Right cardiac atrium (tissue), 5 donors: ENCODE measurements at regions not wholly inside any gene's neighbourhood (a gene's known extent, or its start where the extent isn't known, plus 50 kb on each side); places are given as distances from the start of the nearest gene placed in this dataset.
"Not testable (repeated sequence)": the region's sequence is repeated elsewhere in the genome, so short reads cannot be mapped to it uniquely, and the experiment has no call there.

Experiments used
- ATAC-seq, 2 donors: fragments of 200-7000 bp; cut with Tn5 transposase; one replicate each; pipeline versions ENCODE4 v1.8.0 to v1.9.1; 2020; ENCODE audit warnings: moderate library complexity in 2 of 2, mild to moderate bottlenecking in 1 of 2
- DNase-seq, 3 donors: peaks; one replicate each; pipeline ENCODE4 v3.0.0-alpha.2; 2020
- H3K27ac ChIP-seq: one replicate; pipeline ENCODE4 v1.5.1; 2013; ENCODE audit warnings: mild to moderate bottlenecking, low read length, control low read depth, moderate library complexity
- H3K27me3 ChIP-seq: one replicate; pipeline ENCODE4 v1.6.1; 2013; ENCODE audit not compliant: control insufficient read depth, insufficient read depth
- H3K4me1 ChIP-seq: one replicate; pipeline ENCODE4 v1.6.1; 2013; ENCODE audit warnings: low read length; ENCODE audit not compliant: control insufficient read depth, insufficient read depth
- H3K4me3 ChIP-seq: one replicate; pipeline ENCODE4 v1.5.1; 2013; ENCODE audit warnings: low read length, control low read depth
- H3K9me3 ChIP-seq: one replicate; pipeline ENCODE4 v1.6.1; 2013; ENCODE audit warnings: low read length; ENCODE audit not compliant: control insufficient read depth
- WGBS: extraction: QIAGEN DNeasy Blood & Tissue Kit; methylation state at CpG from one replicate; pipeline ENCODE4 v1.1.7; 2013; 5-methylcytosine and 5-hydroxymethylcytosine counted together
- intact Hi-C, 4 donors: fragments of 100-400 bp; cut with DNase I; formaldehyde crosslinking; loops; one replicate each; pipeline versions ENCODE4 v1.11.0 to v1.14.0; 2022 to 2023
- donor health status: healthy with polysubstance abuse.
- donor health status: DM: no; HTN: yes; CAD: no.
- donor health status: DM: no; HTN: no; CAD: no.
- donor health status: DM: no; HTN: yes; CAD: no; lungs with severe emphysema.
- donor health status: DM: yes; HTN: yes; CAD: no.

DNA sequence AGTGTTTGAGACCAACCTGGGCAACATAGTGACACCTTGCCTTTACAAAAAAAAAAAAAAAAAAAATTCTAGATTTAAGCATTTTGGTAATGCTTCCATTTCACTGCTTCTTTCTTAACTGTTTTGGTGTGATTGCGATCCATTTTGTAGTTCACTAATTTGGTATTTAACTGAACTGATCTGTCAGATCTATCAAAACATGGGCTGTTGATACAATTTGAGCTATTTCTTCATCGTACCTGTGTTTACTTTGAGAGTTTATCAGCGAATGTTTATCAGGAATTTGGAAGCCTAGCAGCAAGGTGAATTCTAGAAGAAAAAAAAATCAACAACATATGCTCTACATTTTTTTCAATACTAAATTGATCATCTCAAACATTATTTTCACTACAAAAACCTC is 864.9 kb upstream of the WWC1 start:
- Histone ChIP-seq H3K9me3 (no peaks in the 10 kb centered on the region), H3K27me3 (no peaks in the 10 kb centered on the region), H3K27ac (no peak overlapping the region), H3K4me1 (no peaks in the 10 kb centered on the region), H3K4me3 (no peak overlapping the region)
- no peak for DNase-seq
- ATAC-seq, result no peak
- 73% methylated on average over 3 of the region's 3 CpGs for WGBS
- intact Hi-C loops, result no loop called here

DNA sequence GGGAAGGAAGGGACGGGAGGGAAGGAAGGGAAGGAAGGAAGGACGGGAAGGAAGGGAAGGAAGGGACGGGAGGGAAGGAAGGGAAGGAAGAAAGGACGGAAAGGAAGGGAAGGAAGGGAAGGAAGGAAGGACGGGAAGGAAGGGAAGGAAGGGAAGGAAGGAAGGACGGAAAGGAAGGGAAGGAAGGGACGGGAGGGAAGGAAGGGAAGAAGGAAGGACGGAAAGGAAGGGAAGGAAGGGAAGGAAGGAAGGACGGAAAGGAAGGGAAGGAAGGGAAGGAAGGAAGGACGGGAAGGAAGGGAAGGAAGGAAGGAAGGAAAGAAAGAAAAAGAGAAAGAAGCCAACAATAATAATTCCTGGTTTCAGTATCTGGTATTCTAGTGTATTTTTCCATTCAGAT is 863.8 kb upstream of the WWC1 start:
- DNase-seq, H3K27ac ChIP-seq, H3K4me1 ChIP-seq, H3K4me3 ChIP-seq, ATAC-seq, H3K27me3 ChIP-seq, intact Hi-C loops, H3K9me3 ChIP-seq: not testable (repeated sequence)
- 87% methylated on average over 10 of the region's 10 CpGs for WGBS

DNA sequence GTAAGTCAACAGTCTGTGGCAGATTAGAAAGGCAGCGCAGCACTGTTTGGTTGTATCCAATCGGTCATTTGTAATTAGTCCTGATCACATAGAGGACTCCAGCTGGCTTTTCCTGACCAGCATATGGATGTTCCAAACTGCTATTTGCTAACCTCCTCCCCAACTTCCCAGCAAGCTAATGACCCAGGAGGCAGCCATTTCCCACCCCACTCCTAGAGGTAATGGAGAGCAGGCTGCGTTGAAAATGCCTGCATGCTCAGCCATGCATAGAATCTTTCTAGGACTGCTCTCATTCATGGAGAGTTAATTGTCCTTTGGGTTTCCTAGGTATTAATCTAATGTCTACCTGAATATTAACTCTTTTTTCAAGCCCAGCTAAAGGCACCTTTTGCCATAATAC is 850.6 kb upstream of the WWC1 start:
- ATAC-seq (no peak), DNase-seq (no peak)
- Histone ChIP-seq H3K27me3 (no peaks in the 10 kb centered on the region), H3K9me3 (no peaks in the 10 kb centered on the region), H3K27ac (no peak overlapping the region), H3K4me3 (no peak overlapping the region), H3K4me1 (no peaks in the 10 kb centered on the region)
- intact Hi-C loops, result no loop called here
- 53% methylated on average over 3 of the region's 3 CpGs for WGBS

DNA sequence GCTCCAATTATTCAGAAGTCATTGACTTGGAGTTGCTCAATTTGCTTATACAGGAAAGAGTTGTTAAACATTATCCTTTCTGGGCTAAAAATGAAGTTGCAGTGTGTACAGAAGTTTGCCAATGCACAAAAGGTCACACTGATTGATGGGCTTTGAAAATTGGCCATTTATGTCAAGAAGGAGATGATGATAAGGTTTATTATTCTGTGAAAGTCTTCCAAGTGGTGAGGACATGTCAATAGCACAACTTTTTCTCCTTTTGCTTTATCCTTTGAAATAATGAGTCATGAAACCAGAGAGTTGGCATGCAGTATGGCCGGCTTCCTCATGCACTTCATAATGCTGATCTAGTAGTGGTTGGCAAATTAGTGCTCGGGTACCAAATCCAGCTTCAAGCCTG is 848.5 kb upstream of the WWC1 start:
- ATAC-seq (no peak), DNase-seq (no peak)
- WGBS, result 85% methylated on average over 2 of the region's 2 CpGs
- no peaks in the 10 kb centered on the region for H3K4me1 ChIP-seq
- no peak overlapping the region for H3K4me3 ChIP-seq
- no peaks in the 10 kb centered on the region for H3K9me3 ChIP-seq
- no peak overlapping the region for H3K27ac ChIP-seq
- intact Hi-C loops, result no loop called here
- H3K27me3 ChIP-seq, result no peaks in the 10 kb centered on the region

DNA sequence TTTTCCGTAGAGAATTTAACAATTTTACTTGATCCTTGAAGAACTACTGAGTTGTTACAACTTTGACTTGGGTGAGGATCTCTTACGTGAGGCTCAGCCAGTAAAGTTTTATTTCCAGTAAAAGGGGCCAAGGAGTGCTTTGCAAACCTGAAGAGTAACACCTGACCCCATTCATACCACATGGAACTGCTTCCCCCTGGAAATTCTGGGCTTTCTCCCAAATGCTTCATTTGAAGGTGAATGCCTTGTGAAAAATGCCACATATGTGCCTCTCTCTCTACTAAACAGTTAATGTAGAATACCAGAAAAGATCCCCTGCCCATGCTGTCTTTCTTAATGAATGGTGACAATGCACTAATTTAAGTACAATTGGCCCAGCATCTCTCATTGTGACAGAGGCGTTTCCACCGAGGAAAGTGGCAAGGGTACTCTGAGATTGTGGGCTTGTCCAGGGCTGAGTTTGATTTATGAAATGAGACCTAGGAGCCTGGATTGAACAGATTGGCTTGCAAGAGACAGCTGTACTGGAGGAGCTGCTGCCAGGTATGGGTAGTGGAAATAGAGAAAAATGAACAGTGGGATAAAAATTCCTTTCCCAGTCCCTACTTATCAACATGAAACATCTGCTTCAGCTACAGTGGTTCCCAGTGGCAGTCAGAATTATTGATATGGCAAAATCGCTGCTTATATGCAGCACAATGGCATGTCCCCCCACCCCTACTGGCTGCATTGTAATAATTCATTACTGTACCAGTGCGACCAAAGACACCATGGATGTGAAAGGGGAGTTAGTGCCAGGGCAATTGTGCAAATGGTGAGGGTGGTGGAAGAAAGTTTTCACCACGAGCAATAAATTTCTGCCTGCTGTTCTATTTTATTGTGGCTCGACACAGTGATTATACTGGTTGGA is 843.7 kb upstream of the WWC1 start:
- 72% methylated on average over 8 of the region's 8 CpGs for WGBS
- intact Hi-C loops, result no loop called here
- H3K4me1 ChIP-seq, result no peaks in the 10 kb centered on the region
- no peaks in the 10 kb centered on the region for H3K27me3 ChIP-seq
- no peak overlapping the region for H3K27ac ChIP-seq
- DNase-seq, result no peak
- ATAC-seq, result no peak
- no peaks in the 10 kb centered on the region for H3K9me3 ChIP-seq
- no peak overlapping the region for H3K4me3 ChIP-seq

DNA sequence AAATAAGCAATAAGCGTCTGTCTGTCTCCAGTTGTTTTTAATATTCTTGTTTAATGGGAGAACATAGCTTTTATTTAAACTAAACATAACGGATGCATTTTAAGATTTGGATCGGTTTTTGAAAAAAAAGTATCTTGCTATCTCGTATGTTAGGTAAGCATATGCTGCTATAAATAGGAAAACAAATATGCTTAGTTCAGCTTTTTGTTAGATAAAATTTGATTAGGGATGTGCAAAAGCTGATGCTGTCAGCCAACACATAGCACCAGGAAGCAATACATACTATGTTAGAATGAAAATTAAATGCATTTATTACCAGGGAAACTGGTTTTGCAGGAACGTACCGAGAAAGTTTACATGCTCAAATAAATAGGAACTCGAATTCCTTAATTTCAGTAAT is 843.1 kb upstream of the WWC1 start:
- Histone ChIP-seq H3K4me3 (no peak overlapping the region), H3K27me3 (no peaks in the 10 kb centered on the region), H3K4me1 (no peaks in the 10 kb centered on the region), H3K9me3 (no peaks in the 10 kb centered on the region), H3K27ac (no peak overlapping the region)
- ATAC-seq (no peak), DNase-seq (no peak)
- WGBS, result 60% methylated on average over 7 of the region's 7 CpGs
- intact Hi-C loops, result no loop called here

DNA sequence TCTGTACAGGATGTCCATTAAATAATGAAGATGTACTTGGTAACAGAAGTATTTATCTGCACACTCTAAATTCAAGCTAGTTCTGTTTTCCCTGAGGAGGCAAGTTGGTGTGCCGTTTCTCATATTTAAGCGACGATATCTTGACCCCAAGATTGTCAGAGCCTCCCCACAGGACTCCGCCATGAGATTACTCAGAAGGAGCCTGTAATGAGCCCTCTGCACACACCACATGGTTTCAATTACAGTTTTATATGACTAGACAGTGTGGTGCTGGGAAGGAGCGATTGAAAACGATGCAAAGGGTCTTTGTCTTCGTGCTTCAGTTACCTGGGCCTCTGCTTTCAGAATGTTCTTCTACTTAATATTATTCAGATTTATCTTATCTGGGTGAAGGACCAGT is 840.4 kb upstream of the WWC1 start:
- no peak for ATAC-seq
- Histone ChIP-seq H3K4me3 (no peak overlapping the region), H3K4me1 (no peaks in the 10 kb centered on the region), H3K27ac (no peak overlapping the region), H3K27me3 (no peaks in the 10 kb centered on the region), H3K9me3 (no peaks in the 10 kb centered on the region)
- WGBS, result 74% methylated on average over 7 of the region's 7 CpGs
- no peak for DNase-seq
- intact Hi-C loops, result no loop called here

DNA sequence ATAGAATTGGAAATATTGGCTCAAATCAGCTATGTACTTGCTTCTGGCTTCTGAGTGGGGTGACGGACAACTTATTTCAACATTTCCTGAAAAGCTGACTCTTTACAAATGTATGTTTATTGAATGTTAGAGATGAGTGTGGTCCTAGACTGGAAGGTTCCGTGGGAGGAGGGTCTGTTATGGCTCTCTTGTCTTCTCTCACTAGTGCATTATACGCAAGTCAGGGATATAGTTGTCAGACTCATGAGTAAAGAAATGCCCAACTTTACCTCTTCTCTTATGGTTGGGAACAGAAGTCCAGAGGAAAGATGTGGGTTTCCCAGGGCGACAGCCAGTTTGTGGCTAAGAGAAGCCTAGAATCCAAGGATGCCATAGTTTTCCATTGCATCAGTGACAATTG is 839.3 kb upstream of the WWC1 start:
- no peaks in the 10 kb centered on the region for H3K4me1 ChIP-seq
- no peaks in the 10 kb centered on the region for H3K9me3 ChIP-seq
- 97% methylated on average over 4 of the region's 4 CpGs for WGBS
- H3K27me3 ChIP-seq, result no peaks in the 10 kb centered on the region
- ATAC-seq, result no peak
- no peak overlapping the region for H3K4me3 ChIP-seq
- no peak overlapping the region for H3K27ac ChIP-seq
- intact Hi-C loops, result no loop called here
- no peak for DNase-seq

DNA sequence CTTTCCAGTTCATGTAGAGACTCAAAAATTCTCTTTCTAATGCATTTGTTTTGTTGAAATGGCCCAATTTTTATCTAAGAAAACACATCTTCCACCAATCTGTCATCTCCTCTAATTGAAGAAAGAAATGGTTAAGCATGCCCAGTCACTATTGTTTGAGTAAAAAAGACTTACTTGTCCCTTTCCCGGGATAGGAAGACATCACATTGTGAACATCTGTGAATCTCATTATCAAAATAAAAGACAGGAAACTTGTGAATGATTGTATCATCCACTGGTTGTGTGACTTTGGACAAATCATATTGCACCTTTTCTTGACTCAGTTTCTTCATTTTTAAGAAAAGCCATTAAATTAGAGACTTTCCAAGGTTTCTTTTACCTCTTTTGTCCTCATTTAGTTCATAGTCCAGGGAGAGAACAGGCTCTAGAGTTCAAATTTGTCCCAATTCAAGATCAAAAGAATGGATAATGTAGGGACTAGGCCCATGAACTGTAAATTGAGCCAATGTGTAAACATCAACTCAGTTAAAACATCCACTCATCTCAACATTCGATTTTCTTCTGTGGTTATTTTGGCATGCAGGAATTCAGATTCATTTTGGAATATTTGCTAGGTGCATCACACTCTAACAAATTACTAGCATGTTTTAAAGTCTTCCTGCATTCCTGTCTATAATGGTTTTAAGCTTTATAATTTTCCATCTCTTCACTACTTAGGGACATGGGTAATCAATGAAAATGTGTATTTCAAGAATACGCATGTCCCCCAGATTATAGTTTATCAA is 838.0 kb upstream of the WWC1 start:
- no peaks in the 10 kb centered on the region for H3K9me3 ChIP-seq
- H3K4me3 ChIP-seq, result no peak overlapping the region
- ATAC-seq (no peak), DNase-seq (no peak)
- H3K27me3 ChIP-seq, result no peaks in the 10 kb centered on the region
- WGBS, result 72% methylated on average over 3 of the region's 3 CpGs
- intact Hi-C loops, result no loop called here
- no peaks in the 10 kb centered on the region for H3K4me1 ChIP-seq
- no peak overlapping the region for H3K27ac ChIP-seq

DNA sequence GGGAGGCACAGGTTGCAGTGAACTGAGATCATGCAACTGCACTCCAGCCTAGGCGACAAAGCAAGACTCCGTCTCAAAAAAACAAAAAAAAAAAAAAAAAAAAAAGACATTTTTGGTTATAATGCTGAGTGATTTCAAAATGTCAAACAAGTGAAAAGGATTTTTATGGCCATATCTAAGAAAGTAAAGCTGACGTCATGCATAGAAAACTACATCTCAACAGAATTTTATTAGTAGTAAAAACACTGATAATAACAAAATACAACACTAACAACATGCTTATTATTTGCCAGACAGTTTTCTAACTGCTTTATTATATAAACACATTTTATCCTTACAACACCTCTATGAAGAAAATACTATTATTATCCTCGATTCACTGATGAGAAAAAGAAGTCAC is 833.0 kb upstream of the WWC1 start:
- intact Hi-C loops, result no loop called here
- DNase-seq, result no peak
- ATAC-seq, result no peak
- Histone ChIP-seq H3K27ac (no peak overlapping the region), H3K27me3 (no peaks in the 10 kb centered on the region), H3K4me1 (no peaks in the 10 kb centered on the region), H3K4me3 (no peak overlapping the region), H3K9me3 (no peaks in the 10 kb centered on the region)
- 77% methylated on average over 4 of the region's 4 CpGs for WGBS

DNA sequence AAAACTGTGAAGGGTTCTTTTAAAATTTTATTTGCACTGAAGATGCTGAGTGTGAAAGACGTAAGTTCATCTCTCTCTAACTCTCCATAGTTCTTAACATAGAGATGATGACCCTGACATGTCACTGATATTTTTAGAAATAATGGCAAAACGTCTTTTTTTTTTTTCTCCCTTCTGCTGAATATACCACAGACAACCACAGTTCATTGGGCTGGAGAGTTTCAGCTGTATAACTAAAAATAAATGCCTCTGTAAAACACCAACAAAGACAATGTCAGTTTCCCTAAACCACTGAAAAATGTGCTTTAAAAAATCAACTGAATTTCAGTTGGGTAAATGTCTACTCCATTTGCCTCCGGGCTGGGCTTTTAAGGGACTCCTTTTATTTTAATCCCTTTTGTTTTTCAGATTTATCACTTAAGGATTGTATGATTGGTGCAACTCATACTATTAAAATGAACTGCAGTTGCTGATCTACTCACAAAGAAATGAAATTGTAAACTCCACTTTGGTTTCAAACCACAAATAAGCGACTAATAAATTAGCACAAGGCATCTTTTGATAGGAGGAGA is 830.9 kb upstream of the WWC1 start:
- intact Hi-C loops, result no loop called here
- no peaks in the 10 kb centered on the region for H3K9me3 ChIP-seq
- DNase-seq, result no peak
- WGBS, result 56% methylated on average over 4 of the region's 4 CpGs
- no peaks in the 10 kb centered on the region for H3K27me3 ChIP-seq
- ATAC-seq, result no peak
- no peaks in the 10 kb centered on the region for H3K4me1 ChIP-seq
- no peak overlapping the region for H3K27ac ChIP-seq
- H3K4me3 ChIP-seq, result no peak overlapping the region
